ENCODE measurements at regions not wholly inside any gene's neighbourhood (a gene's known extent, or its start where the extent isn't known, plus 50 kb on each side); places are given as distances from the start of the nearest gene placed in this dataset.
"Not testable (repeated sequence)": the region's sequence is repeated elsewhere in the genome, so short reads cannot be mapped to it uniquely, and the experiment has no call there.

GRCh38 chr6:154602708-154603107 lies 92.2 kb upstream of the CNKSR3 start:
- DNase-seq, result no peak

DNA sequence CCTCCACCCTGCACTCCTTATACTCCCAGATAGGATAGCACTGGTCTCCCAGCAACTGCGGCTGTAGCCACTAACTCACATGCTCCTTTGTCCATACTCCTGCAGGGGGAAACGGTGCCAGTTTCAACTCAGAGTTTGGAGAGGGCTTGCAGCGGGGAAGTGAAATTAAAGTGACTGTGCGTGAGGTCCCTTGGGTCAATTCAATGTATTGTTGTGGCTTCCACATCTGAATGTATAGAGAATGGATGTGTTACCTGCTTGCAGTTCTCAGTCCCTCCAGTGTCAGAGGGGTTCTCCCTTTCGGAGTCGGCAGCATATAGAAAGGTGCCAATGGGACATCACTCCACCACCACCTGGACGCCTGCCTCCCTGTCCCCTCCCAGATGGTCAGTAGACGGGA lies 93.6 kb upstream of the CNKSR3 start:
- no peak for DNase-seq

- DNase-seq, result no peak
Observed at GRCh38 chr6:154605178-154605881, 94.8 kb upstream of the CNKSR3 start.

DNA sequence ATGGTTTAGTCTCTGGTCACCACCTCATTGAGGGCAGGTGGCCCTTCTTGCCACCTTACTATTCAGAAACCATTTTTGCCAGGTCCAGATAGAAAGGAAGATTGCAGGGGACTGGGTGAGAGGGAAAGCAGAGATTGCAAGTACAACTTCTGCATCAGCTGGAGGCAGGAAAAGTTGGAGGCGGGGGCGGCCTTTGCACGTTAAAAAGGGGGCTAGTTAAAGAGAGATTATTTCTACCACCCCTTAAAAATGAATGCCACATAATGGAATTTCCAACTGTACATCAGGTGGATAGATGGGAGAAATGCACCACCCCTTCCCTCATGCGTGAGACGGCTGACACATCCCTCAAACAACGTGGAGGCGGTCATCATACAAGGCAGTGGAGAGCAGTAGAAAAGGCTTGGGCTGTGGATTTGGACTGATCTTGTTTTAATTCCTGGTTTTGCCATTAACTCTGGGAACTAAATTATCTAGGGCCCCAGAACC lies 95.4 kb upstream of the CNKSR3 start:
- no peak for DNase-seq

DNA sequence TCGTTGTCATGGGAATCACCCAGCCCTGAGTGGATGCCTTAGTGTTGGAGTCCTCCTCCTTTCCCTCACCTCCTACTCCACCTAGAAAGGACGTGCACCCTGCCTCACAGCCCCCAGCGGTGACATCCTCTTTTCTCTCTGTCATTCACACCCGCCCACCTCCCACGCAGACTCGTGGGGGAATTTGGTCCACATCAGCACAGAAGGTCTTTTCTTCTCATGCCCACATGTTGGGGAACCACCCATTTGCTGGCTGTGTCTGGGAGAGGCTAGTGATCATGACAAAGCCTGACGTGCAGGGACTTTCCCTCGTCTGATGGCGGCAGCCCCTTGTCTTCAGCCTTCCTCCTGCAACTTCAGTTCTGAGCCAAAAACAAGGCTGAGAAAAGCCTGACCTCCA lies 96.0 kb upstream of the CNKSR3 start:
- peak; percentile 5 for DNase-seq

DNA sequence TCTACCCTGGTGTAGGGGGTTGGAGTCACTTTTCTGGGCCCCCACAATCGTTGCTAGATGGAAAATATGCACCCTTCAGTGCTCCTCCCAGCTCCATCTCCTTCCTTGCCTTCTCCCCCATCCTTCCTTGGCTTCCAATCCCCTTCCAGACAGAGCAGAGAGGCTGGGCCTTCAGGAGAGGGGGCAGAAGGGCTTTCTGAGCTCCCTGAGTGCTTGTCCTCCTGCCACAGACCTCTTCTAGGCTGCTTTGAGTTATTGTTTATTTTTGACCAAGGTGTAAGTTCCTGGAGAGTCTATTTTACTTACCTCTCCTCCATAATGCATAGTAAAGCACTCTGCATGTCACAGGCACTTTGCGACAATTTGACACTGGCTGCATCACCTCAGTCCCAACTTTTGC lies 96.4 kb upstream of the CNKSR3 start:
- no peak for DNase-seq

DNA sequence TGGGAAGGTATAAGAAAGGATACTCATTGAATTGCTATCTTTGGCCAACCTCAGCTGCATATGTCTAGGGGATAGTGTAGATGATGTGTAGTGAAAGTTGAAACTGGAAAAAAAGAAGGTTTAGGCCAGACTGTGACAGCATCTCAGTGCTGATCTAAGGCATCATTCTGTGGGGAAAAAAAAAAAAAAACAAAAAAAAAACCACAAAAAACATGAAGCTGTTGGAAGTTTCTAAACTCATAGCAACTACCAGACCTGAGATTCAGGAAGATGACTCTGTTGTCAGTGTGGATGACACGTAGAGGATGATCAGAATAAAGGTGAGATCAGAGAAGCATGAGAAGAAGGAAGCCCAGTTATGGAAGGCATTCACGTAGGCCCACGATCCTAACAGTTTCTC lies 100.8 kb upstream of the CNKSR3 start:
- no peak for DNase-seq

DNA sequence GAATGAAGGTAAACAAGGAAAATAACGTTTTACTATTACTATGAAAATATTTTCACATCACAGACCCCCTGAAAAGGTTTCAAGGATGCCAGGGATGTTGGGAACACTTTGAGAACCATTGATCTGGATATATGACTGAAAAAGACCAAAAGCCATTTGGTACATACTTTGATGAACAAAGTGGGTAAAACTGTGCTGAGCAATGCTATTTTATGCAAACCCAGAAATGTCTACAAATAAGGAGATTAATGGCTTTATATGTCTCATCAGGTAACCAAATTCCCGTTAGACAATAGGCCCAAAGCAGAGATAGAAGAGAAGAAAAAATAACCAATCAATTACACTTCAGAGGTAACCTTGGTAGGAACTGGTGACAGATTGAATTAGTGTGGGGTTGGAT lies 101.4 kb upstream of the CNKSR3 start:
- DNase-seq, result no peak

DNA sequence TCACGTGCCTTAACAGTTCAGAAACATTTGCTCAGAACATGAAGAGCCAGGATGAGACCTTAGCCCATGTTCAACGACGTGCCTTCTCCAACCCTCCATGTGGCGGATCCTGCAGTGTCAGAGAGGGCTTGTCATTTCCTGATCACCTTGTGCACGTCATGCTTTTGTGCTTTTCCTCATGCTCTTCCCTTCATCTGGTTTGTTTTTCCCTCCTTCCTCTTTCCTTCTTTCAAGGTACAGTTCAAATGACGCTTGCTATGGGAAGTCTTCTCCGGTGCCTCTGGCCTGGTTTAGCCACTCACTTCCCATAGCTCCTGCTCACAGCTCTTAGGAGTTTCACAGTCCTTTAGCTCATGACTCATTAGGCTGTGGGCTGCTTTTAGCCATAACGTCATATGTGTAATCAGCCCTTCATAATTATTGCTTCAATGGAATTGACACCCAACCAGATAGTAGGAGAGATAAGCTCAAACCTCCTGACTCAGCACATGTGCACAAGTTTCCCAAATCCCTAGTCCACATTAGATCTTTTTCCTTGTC lies 102.7 kb upstream of the CNKSR3 start:
- no peak for DNase-seq

DNA sequence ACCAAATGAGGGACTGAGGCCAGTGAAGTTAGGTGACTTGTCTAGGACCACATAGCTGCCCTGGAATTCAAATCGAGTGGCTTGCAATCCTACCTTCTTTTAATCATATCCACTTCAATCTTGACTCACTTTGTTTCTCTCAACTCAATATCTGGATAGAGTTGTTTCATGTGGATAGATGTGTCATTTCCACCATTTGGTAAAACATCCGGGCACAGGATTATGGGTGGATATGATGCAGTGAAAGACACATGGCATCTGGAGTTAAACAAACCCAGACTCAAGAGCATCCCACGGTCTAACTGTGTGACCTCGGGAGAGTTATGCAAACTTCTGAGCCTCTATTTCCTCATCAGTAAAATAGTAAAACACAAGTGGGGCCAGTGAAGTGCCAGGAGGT lies 103.6 kb upstream of the CNKSR3 start:
- DNase-seq, result no peak

DNA sequence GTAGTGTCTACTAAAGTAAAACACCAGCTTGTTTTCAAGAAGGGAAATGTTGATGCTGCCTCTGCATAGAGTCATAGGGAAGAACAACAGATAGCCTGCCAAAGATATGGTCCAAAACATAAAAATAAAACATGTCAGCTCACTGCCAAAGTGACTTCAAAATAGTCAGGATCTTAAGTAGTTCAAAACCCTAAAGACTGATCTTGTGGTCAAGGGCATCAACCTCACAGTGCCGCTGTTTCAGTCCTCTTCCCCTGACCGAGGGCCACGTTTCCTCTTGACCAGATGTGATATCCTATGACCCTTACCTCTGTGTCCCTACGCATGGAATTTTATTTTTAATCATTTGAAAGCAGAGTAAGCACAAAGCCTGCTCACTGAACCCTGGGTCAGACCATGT lies 104.2 kb upstream of the CNKSR3 start:
- DNase-seq, result no peak

GRCh38 chr6:154615483-154616025 lies 105.1 kb upstream of the CNKSR3 start:
- no peak for DNase-seq

- DNase-seq, result no peak
Observed at GRCh38 chr6:154617175-154617574, 106.7 kb upstream of the CNKSR3 start.

- no peak for DNase-seq
Observed at GRCh38 chr6:154619146-154619545, 108.7 kb upstream of the CNKSR3 start.

- DNase-seq, result no peak
Observed at GRCh38 chr6:154621686-154622085, 111.2 kb upstream of the CNKSR3 start.

- no peak for DNase-seq
Observed at GRCh38 chr6:154622618-154623336, 110.4 kb upstream of the SCAF8 start.

DNA sequence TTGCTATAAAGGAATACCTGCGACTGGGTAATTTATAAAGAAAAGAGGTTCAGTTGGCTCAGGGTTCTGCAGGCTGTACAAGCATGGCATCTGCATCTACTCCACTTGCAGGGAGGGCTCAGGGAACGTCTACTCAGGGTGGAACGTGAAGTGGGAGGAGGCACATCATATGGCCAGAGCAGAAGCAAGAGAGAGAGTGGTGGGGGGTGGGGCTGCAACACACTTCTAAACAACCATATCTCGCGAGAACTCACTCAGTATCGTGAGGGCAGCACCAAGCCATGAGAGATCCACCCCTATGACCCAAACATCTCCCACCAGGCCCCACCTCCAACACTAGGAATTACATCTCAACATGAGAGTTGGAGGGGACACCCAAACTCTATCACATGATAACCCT lies 109.8 kb upstream of the SCAF8 start:
- no peak for DNase-seq

- DNase-seq, result no peak
Observed at GRCh38 chr6:154624038-154624599, 109.1 kb upstream of the SCAF8 start.

- not testable (repeated sequence) for DNase-seq
Observed at GRCh38 chr6:154624727-154625126, 108.5 kb upstream of the SCAF8 start.

DNA sequence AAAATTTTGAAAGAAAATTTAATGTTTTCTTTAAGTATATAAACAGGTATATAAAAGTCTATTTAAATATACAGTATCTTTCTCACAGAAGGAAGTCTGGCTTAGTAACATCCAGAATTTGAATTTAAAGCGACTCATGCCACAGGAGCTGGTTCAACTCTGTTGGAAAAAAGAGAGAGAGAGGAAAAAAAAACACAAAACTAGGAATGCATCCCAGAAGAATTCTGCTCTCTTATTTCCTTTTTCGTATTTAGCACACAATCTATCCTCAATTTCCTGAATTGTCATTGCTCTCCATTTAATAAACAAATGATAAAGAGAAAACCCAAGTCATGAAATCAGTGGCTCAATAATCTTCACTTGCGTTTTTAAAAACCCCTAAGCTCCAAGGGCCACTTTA lies 107.5 kb upstream of the SCAF8 start:
- no peak for DNase-seq

- DNase-seq, result no peak
Observed at GRCh38 chr6:154629127-154629526, 104.1 kb upstream of the SCAF8 start.

GRCh38 chr6:154632119-154632518 lies 101.1 kb upstream of the SCAF8 start:
- DNase-seq, result no peak

DNA sequence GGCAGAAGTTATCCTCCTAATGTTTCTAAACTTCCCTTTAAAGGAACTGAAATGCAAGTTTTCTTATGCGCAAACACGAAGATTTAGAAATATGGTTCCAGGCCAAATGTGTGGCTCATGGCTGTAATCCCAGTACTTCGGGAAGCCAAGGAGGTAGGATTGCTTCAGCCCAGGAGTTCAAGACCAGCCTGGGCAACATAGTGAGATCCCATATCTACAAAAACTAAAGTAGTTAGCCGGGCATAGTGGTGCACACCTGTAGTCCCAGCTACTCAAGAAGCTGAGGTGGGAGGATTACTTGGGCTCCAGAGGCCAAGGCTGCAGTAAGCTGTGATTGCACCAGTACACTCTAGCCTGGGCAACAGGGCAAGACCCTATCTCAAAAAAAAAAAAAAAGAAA lies 95.8 kb upstream of the SCAF8 start:
- no peak for DNase-seq

DNA sequence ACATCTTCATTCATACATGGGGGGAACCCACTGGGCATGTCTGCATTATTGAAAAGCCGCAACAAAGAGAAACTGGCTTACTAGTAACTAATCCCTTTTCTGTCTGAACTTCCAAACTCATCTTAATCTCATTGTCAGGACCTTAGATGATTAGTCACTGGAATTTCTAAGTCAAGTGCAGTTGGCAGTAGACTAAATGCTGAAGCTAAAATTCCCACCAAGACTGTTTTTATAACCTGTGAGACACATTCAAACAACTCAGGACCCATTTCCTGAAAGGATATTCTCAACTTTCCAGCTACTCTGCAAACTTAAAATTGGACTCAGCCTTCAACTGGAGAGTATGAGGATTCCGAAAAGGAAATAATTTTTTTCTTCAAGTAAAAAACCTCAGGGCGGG lies 94.8 kb upstream of the SCAF8 start:
- DNase-seq, result no peak

Data from NK-92 treated with Interleukin-12 subunit alpha and Interleukin-12 subunit beta, amount 100 ng/mL, for 24 hours (cell line).